ENCODE measurements at regions not wholly inside any gene's neighbourhood (a gene's known extent, or its start where the extent isn't known, plus 50 kb on each side); places are given as distances from the start of the nearest gene placed in this dataset.
"Not testable (repeated sequence)": the region's sequence is repeated elsewhere in the genome, so short reads cannot be mapped to it uniquely, and the experiment has no call there.

DNA sequence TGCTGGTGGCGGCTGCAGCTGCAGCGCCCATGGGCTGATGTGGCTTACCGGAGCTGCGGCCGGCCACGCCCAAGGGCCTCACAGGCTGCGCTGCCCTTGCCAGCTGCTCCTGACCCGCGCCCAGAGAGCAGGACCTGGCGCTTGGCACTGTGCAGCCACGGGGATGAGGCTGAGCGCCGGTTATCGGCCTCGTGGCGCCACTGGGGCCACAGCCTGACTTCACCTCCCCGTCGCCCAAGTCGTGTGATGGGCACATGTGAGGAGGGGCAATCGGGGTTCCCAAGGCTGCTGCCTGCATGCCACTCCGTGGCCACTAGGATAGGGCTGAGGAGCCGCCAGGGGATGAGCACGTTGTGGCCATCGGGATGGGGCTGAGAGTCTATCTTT lies 77.2 kb upstream of the PABPC3 start:
- TF ChIP-seq, protein P1, sequence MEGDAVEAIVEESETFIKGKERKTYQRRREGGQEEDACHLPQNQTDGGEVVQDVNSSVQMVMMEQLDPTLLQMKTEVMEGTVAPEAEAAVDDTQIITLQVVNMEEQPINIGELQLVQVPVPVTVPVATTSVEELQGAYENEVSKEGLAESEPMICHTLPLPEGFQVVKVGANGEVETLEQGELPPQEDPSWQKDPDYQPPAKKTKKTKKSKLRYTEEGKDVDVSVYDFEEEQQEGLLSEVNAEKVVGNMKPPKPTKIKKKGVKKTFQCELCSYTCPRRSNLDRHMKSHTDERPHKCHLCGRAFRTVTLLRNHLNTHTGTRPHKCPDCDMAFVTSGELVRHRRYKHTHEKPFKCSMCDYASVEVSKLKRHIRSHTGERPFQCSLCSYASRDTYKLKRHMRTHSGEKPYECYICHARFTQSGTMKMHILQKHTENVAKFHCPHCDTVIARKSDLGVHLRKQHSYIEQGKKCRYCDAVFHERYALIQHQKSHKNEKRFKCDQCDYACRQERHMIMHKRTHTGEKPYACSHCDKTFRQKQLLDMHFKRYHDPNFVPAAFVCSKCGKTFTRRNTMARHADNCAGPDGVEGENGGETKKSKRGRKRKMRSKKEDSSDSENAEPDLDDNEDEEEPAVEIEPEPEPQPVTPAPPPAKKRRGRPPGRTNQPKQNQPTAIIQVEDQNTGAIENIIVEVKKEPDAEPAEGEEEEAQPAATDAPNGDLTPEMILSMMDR (IDR thresholded peaks at IDR 0.05; ENCODE audit: unreplicated experiment in 3 of 3): no peak
- H3K9me3 Mint-ChIP-seq: peaks cover 3% of the 10 kb centered on the region
- H3K27ac Mint-ChIP-seq: no peak overlapping the region
- H3K4me3 Mint-ChIP-seq: peak overlapping the region in 1 of 3 experiments; percentile 6
- H3K36me3 Mint-ChIP-seq (ENCODE audit: low read depth): peaks cover 3% of the 10 kb centered on the region
- H3K4me1 Mint-ChIP-seq: peaks cover 8% of the 10 kb centered on the region
- peaks cover 79% of the 10 kb centered on the region for H3K27me3 Mint-ChIP-seq (ENCODE audit: low read depth)

DNA sequence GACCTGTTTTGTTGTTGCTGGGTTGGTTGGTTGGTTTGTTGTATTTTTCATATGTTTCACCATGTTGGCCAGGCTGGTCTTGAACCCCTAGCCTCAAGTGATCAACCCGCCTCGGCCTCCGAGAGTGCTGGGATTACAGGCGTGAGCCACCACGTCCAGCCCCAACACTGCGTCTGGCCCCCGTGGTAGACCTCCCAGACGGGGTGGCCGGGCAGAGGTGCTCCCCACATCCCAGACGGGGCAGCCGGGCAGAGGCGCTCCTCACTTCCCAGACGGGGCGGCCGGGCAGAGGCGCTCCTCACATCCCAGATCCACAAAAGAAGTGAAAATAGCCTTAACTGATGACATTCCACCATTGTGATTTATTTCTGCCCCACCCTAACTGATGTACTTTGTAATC lies 76.2 kb upstream of the PABPC3 start:
- H3K36me3 Mint-ChIP-seq (ENCODE audit: low read depth); H3K27ac Mint-ChIP-seq; H3K4me1 Mint-ChIP-seq; H3K9me3 Mint-ChIP-seq: not testable (repeated sequence)
- H3K27me3 Mint-ChIP-seq (ENCODE audit: low read depth): peaks cover 85% of the 10 kb centered on the region
- H3K4me3 Mint-ChIP-seq: peak overlapping the region; percentile 13 to 59 (median 22)

DNA sequence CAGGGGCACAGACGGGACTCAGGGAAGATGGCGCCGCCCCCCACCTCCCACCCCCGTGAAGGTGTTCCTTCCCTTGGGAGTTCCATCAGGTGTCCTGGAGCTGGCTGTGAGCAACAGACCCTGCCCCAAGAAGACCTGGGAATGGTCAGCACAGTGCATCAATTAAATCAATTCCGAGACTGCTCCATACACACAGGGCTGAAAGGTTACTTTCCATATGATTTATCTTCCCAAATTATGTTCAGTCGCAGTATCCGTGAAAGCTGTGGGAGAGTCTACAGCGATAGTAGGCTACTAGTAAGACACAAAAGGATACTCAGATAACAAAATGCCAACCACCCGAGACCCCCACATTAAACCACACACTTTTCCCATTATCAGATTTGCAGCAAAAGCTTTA lies 71.8 kb upstream of the PABPC3 start:
- Mint-ChIP-seq H3K9me3 (peaks cover 3% of the 10 kb centered on the region), H3K4me3 (no peak overlapping the region), H3K27me3 (ENCODE audit: low read depth) (peaks cover 64% of the 10 kb centered on the region), H3K4me1 (no peaks in the 10 kb centered on the region), H3K27ac (no peak overlapping the region), H3K36me3 (ENCODE audit: low read depth) (peaks cover 3% of the 10 kb centered on the region)
- TF ChIP-seq, protein P1 (IDR thresholded peaks at IDR 0.05; ENCODE audit: unreplicated experiment in 3 of 3): no peak

DNA sequence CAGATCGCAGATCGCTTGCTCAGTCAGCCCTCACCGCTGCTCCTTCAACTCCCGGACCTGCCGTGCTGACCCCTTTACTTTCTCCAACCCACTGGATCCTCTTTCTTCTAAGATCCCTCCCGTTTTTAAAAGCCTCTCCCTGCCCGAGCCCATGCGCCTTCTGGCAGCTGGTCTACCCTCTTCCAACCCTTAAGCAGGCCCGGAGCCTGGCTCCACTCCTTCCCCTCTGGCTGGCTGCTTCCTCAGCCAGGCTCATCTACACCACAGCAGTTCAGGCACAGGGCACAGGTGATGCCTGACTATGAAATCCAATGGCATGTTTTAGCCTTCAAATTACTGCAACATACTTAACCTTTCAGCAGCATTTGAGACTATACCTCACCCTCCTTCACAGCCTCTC lies 63.8 kb upstream of the PABPC3 start:
- peaks cover 17% of the 10 kb centered on the region for H3K27me3 Mint-ChIP-seq (ENCODE audit: low read depth)
- no peak overlapping the region for H3K27ac Mint-ChIP-seq
- H3K36me3 Mint-ChIP-seq (ENCODE audit: low read depth): no peaks in the 10 kb centered on the region
- TF ChIP-seq, protein P1 (IDR thresholded peaks at IDR 0.05; ENCODE audit: unreplicated experiment in 3 of 3): no peak
- no peak overlapping the region for H3K4me3 Mint-ChIP-seq
- H3K9me3 Mint-ChIP-seq: no peaks in the 10 kb centered on the region
- H3K4me1 Mint-ChIP-seq: no peaks in the 10 kb centered on the region

GRCh38 chr13:25034173-25034572 lies 61.8 kb upstream of the PABPC3 start:
- no peaks in the 10 kb centered on the region for H3K36me3 Mint-ChIP-seq (ENCODE audit: low read depth)
- no peak overlapping the region for H3K4me3 Mint-ChIP-seq
- no peak overlapping the region for H3K27ac Mint-ChIP-seq
- TF ChIP-seq, protein P1 (IDR thresholded peaks at IDR 0.05; ENCODE audit: unreplicated experiment in 3 of 3): no peak
- no peaks in the 10 kb centered on the region for H3K4me1 Mint-ChIP-seq
- H3K9me3 Mint-ChIP-seq: no peaks in the 10 kb centered on the region
- peaks cover 22% of the 10 kb centered on the region for H3K27me3 Mint-ChIP-seq (ENCODE audit: low read depth)

DNA sequence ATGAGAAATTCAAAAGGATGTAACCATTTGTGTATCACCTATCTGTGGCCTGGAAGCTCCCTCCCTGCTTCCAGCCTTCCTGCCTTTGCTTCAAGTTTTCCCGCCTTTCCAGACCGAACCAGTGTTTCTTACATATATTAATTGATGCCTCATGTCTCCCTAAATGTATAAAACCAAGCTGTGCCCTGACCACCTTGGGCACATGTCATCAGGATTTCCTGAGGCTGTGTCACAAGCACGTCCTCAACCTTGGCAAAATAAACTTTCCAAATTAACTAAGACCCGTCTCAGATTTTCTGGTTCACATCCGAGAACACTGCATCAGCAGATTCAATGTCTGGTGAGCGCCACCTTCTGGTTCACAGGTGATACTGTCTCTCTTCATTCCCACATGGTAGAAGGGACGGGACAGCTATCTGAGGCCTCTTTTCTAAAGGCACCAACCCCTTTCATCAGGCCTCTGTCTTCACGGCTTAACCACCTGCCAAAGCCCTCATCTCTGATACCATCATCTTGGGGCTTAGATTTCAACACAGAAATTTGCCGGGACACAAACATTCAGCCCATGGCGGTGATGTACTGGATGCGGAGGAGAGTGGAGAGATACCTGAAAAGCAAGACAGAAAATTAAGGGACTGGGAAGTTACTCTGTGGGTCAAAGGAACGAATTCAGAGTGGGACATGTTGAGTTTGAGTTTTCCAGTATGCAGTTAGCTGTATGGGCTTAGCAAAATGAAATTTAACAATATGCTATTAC lies 58.7 kb upstream of the PABPC3 start:
- Mint-ChIP-seq H3K27me3 (ENCODE audit: low read depth) (peaks cover 36% of the 10 kb centered on the region), H3K9me3 (no peaks in the 10 kb centered on the region), H3K27ac (no peak overlapping the region), H3K4me1 (no peaks in the 10 kb centered on the region), H3K36me3 (ENCODE audit: low read depth) (no peaks in the 10 kb centered on the region), H3K4me3 (no peak overlapping the region)
- TF ChIP-seq, protein P1 (IDR thresholded peaks at IDR 0.05; ENCODE audit: unreplicated experiment in 3 of 3): peak; percentile 76 to 82 (median 78)

All from nephron (organoid).